ENCODE measurements at regions not wholly inside any gene's neighbourhood (a gene's known extent, or its start where the extent isn't known, plus 50 kb on each side); places are given as distances from the start of the nearest gene placed in this dataset.

DNA sequence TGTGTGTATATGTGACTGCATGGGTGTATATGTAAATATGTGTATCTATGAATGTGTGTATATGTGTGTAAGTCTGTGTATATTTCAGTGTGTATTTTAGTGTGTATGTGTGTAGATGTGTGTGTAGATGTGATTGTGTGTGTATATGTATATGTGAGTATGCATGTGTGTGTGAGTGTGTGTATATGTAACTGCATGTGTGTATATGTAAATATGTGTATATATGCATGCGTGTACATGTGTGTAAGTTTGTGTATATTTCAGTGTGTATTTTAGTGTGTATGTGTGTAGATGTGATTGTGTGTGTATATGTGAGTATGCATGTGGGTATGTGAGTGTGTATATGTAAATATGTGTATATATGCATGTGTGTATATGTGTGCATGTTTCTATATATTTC lies 169.9 kb downstream of the MN1 start:
- TF ChIP-seq, protein P1, sequence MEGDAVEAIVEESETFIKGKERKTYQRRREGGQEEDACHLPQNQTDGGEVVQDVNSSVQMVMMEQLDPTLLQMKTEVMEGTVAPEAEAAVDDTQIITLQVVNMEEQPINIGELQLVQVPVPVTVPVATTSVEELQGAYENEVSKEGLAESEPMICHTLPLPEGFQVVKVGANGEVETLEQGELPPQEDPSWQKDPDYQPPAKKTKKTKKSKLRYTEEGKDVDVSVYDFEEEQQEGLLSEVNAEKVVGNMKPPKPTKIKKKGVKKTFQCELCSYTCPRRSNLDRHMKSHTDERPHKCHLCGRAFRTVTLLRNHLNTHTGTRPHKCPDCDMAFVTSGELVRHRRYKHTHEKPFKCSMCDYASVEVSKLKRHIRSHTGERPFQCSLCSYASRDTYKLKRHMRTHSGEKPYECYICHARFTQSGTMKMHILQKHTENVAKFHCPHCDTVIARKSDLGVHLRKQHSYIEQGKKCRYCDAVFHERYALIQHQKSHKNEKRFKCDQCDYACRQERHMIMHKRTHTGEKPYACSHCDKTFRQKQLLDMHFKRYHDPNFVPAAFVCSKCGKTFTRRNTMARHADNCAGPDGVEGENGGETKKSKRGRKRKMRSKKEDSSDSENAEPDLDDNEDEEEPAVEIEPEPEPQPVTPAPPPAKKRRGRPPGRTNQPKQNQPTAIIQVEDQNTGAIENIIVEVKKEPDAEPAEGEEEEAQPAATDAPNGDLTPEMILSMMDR (IDR thresholded peaks at IDR 0.05; ENCODE audit: low read depth, low read length, missing control alignments): no peak
- H3K4me3 ChIP-seq (ENCODE audit: low read depth, low read length): no peak overlapping the region
- DNase-seq (ENCODE audit: low read depth): no peak

DNA sequence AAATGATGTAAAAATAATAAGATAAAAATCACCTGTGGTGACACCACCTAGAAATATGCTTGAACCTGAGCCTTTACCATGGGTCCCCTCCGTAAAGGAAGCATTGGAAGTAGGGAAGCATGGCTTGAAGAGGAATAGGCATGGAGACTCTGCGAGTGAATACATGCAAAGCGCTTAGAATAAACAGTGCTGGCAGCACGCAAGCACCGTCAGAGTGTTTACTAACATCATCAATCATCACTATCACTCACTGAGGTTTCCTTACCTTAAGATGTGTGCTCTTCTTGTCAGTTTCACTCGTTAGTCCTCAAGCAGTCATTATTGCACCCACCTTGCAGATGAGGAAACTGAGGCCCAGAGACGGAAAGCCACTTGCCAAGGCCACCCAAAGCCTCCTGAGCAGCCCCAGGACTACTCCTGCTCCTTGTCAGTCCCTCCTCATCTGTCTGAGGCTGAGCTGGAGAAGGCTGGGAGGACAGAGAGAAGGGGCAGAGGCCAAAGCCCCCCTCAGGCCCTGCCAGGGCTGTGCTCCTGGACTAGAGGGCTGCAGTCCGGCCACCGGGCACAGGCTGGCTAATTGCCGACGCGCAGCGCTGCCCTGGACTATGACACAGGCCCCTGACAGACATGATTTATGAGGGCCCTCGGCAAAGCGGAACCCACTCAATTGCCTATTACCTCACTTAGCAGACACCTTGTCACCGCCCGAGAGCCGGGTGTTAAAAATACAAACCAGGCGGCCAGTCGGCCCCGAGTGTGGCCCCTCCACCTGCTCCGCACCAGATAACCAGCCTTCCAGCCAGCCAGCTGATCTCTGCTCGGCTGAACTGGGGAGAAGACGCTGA lies 168.9 kb downstream of the MN1 start:
- TF ChIP-seq, protein P1 (IDR thresholded peaks at IDR 0.05; ENCODE audit: low read depth, low read length, missing control alignments): no peak
- no peak overlapping the region for H3K4me3 ChIP-seq (ENCODE audit: low read depth, low read length)
- no peak for DNase-seq (ENCODE audit: low read depth)

DNA sequence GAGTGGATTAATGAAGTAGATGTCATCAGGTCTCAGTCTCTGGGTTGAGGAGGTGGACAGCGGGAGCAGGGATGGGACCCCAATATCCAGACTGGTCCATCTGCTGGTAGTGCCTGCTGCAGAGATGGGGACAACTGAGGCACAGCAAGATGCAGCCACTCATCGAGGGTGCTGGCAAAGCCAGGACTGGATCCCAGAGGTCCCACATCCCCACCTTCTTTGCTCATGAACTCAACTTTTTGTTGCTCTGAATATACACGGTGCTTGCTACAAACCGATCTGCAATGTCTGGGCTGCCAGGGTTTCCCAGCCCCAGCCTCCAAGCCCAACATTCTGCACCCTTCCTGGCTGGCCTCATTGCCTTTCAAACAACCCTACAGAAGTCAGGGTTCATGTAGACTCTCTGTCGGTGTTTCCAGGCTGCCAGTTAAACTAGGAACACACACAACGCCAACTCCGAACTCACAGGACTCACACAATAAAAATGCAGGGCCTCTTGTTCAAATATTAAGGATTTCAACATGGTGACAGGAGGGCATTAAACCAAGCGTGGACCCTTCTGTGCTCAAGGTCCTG lies 168.2 kb downstream of the MN1 start:
- no peak overlapping the region for H3K4me3 ChIP-seq (ENCODE audit: low read depth, low read length)
- DNase-seq (ENCODE audit: low read depth): no peak
- TF ChIP-seq, protein P1 (IDR thresholded peaks at IDR 0.05; ENCODE audit: low read depth, low read length, missing control alignments): no peak

DNA sequence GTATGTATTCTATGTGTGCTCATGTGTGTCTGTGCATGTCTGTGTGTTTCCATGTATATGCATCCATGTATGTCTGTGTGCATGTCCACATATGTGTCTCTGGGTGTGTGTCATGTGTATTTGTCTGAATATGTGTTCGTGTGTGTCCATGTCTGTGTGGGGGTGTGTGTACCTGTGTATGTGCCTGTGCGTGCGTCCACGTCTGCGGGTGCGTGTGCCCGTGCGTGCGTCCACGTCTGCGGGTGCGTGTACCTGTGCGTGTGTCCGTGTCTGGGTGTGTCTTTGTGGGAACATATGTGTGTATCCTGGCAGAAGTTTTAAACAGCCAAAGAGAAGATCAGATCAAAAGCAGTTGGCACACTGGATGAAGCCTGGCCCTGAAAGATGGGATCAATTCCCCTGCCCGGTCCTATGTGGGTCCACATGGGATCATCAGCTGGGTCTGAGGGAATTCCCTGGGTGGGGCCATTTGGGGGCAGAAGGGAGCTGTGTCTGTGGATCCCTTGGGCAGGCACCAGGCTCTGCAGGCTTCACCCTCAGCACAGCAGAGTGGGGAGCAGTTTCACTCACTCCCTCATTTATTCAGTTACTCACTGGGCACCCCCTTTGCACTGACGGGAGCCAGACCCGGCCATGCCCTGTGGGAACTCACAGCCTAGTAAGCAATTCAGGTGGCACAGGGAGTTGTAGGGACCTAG lies 167.4 kb downstream of the MN1 start:
- no peak for DNase-seq (ENCODE audit: low read depth)
- H3K4me3 ChIP-seq (ENCODE audit: low read depth, low read length): no peak overlapping the region
- TF ChIP-seq, protein P1 (IDR thresholded peaks at IDR 0.05; ENCODE audit: low read depth, low read length, missing control alignments): no peak

DNA sequence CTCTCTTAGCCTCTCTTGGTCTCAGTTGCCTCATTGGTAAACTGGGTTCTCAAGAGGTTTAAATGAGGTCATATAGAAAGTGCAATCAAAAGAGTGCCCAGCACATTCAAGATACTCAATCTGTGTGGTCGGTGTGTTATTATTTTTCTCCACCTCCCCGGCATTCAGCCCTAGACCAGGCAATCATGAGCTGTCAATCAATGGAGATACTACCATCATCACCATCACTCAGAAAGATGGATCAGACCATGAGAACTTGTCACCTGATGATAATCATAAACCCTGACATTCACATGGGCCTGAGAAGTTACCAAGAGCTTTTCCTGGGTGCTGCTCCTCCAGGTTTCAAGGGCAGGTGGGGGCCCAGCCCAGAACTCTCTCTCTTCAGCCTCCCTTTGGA lies 166.1 kb downstream of the MN1 start:
- no peak for DNase-seq (ENCODE audit: low read depth)
- H3K4me3 ChIP-seq (ENCODE audit: low read depth, low read length): no peak overlapping the region
- TF ChIP-seq, protein P1 (IDR thresholded peaks at IDR 0.05; ENCODE audit: low read depth, low read length, missing control alignments): no peak

DNA sequence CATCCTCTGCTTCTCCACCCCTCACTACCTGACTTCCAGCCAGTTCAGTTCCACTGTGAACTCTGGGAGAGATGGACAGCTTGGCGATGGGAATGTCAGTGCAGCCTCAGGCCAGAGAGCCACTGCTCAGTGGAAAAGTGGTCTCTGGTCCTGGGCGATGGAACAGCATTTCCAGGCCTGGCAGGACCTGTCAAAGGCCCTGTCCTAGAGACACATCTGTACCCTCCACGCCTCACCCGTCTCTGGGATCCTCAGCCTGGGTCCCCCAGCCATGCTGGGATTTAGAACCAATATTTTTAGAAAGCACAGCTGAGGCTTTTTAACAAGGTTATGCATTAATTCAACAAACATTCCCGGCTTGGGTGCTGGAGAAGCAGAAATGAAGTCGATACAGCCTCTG lies 165.7 kb downstream of the MN1 start:
- no peak for DNase-seq (ENCODE audit: low read depth)
- H3K4me3 ChIP-seq (ENCODE audit: low read depth, low read length): no peak overlapping the region
- TF ChIP-seq, protein P1 (IDR thresholded peaks at IDR 0.05; ENCODE audit: low read depth, low read length, missing control alignments): no peak
